KOPT-K1 (cell line): ENCODE measurements at regions not wholly inside any gene's neighbourhood (a gene's known extent, or its start where the extent isn't known, plus 50 kb on each side); places are given as distances from the start of the nearest gene placed in this dataset.

ENCODE experiments used
- H3K27ac ChIP-seq: fragments of 200-600 bp; sonication (generic); 2 replicates; pipeline ENCODE4 v1.5.1; 2016; ENCODE audit warnings: antibody characterized with exemption, mild to moderate bottlenecking, low read depth, low read length; ENCODE audit not compliant: poor library complexity, severe bottlenecking
- H3K36me3 ChIP-seq: fragments of 200-600 bp; sonication (generic); 2 replicates; pipeline ENCODE4 v1.5.1; 2017; ENCODE audit warnings: antibody characterized with exemption, mild to moderate bottlenecking, low read length, moderate library complexity; ENCODE audit not compliant: insufficient read depth
- H3K9me3 ChIP-seq: fragments of 200-600 bp; sonication (generic); 2 replicates; pipeline ENCODE4 v1.5.1; 2017; ENCODE audit warnings: antibody characterized with exemption, low read length, mild to moderate bottlenecking; ENCODE audit not compliant: insufficient read depth, poor library complexity, severe bottlenecking

DNA sequence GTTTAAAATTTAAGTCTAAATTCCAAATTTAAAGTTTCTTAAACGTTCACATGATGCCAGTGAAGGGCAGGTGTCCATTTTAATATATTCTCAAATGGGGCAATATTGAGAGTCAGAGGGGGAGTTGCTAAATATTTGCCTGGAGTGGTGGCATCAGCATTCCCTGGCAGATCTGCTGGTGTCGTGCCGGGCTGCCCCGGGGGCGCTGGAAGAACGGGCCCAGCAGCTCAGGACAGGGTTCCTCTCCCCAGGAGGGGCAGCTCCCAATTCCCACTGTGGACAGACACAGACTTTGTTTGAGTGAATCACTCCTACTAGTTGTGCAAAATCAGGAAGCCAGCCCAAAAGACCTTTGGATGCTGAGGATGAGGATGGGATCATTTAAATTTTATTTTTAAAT lies 468.7 kb upstream of the B3GAT1 start:
- Histone ChIP-seq H3K36me3 (no peaks in the 10 kb centered on the region), H3K27ac (no peak overlapping the region), H3K9me3 (no peaks in the 10 kb centered on the region)

DNA sequence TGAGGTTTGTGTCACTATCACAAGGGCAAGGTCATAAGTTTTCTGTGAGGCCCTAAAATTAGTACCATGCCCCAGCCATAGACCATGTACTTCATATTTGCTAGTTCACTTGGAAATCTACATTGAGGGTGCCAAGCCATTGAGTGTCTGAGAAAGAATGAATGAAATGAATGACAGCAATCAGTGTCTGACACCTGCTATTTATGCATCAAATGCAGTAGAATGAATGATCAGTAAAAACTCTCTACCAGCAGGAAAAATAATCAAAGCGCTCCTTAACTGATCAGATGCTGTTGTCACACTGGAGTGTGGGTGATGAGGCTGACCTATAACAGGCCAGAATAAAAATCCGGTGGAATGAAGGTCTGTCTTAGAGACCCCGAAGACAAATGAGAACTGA lies 467.9 kb upstream of the B3GAT1 start:
- H3K27ac ChIP-seq: no peak overlapping the region
- H3K36me3 ChIP-seq: no peaks in the 10 kb centered on the region
- H3K9me3 ChIP-seq: no peaks in the 10 kb centered on the region

DNA sequence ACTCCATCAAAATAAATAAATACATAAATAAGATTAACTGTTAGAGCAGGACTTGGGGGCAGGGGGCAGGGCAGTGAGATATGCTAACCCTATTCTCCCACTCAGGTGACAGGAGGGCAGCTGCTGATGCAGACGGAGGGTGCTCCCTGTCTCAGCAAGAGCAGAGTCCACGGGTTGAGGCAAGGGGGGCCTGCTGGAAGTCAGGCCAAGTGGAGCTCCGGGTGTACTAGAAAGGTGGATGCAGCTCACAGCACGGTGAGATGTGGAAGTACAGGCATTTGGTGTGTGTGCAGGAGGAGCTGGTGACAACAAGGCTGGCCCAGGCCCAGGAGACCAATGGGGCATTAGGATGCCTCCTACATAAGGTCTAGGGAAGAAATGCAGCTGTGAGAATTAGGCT lies 467.3 kb upstream of the B3GAT1 start:
- Histone ChIP-seq H3K36me3 (no peaks in the 10 kb centered on the region), H3K9me3 (no peaks in the 10 kb centered on the region), H3K27ac (no peak overlapping the region)

DNA sequence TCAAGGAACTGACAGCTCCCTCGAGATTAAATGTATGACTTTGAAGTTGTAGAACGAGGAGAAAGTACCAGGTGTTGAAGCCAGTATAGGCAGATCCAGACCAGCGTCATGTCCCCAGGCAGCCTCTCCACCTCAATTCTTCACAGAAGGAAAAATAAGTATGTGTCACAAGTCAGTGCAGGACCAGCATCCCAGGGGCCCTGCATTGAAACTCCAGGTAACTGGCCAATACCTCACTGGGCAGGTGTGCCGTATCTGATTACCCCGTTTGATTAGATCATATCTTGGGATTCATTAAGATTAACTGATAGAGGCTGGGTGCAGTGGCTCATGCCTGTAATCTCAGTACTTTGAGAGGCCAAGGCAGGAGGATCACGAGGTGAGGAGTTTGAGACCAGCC lies 466.7 kb upstream of the B3GAT1 start:
- H3K27ac ChIP-seq: no peak overlapping the region
- no peaks in the 10 kb centered on the region for H3K36me3 ChIP-seq
- H3K9me3 ChIP-seq: no peaks in the 10 kb centered on the region

DNA sequence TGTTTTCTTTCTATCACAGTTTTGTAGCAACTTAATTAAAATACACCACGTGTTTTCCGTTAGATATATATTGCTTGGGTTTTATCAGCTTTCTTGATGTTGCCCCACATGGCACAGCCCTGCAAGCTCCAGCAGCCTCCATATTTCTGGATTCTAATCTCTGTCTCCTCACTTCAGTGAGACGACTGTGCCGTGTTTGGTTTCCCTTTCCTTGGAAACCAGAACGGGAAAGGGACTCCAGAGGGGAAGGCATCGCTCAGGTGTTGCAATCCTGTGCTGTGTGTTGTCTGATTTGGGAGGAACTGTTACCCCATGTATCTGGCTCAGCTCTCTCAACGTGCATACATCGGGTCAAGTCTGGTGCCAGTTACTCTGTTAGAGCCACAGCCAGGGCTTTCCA lies 464.2 kb upstream of the B3GAT1 start:
- Histone ChIP-seq H3K27ac (no peak overlapping the region), H3K9me3 (no peaks in the 10 kb centered on the region), H3K36me3 (no peaks in the 10 kb centered on the region)

DNA sequence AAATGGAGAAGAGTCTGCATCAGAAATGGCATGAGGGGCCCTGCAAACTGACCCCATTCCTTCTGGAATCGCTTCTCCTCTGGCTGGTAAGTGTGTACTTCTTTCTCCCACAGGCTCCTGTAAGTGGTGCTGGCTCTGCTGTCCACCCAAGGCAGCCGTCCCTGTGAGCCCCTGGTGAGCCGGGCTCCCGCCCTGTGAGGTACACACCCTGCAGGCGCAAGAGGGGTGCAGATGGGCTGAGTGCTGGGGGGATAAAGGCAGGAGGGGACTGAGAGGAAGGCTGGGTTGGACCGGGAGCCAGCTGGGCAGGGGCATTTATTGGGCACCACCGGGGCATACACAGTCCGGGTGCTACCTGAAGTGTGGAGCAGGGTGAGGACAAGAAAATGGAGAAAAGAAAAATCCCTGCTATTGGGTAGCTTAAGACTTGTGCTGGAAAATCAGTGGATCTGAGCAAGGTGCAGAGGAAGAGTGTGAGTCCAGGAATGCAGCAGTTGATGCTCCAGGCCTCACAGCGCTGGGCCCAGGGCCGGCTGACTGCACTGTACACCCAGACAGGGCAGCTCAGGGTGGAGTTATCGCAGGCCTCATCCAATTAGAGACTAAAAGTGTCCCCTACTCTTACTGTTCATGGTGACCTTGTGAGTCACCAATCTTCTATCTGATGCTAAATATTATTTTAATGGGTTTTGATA lies 455.1 kb upstream of the B3GAT1 start:
- H3K36me3 ChIP-seq: no peaks in the 10 kb centered on the region
- H3K9me3 ChIP-seq: no peaks in the 10 kb centered on the region
- no peak overlapping the region for H3K27ac ChIP-seq

DNA sequence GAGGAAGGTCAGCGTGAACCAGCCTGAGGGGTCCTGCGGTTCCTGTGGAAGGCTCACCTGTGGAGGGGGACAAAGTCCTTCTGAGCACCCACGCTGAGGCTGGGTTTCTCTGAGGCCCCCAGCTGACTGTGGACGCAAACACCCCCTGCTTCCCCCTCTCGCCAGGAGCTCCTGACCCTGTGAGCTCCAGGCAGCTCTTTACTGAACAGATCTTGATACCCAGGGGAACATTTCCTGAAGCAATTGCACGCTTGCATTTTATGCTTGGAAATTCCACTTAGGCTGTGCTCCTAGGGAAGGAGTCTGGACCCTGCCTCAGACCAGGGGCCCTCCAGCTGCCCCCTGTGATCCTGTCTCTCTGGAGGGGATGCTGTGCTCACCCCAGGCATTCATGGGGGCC lies 454.2 kb upstream of the B3GAT1 start:
- H3K36me3 ChIP-seq: no peaks in the 10 kb centered on the region
- no peak overlapping the region for H3K27ac ChIP-seq
- no peaks in the 10 kb centered on the region for H3K9me3 ChIP-seq

DNA sequence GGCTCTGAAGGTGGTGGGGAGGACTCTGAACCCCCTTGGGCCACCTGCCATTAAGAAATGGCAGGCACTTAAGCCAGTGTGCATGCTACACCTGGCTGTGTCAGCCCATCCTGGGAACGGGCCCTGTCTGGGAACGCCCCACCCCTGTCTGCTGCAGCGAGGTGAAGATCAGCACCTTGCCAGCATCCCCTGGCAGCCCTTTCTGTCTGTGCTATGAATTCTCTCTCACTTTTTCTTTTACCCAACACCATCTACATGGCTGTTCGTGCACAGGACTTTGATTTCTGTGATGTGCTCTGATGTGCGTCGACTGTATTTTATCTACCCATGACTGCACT lies 452.9 kb upstream of the B3GAT1 start:
- Histone ChIP-seq H3K27ac (no peak overlapping the region), H3K9me3 (no peaks in the 10 kb centered on the region), H3K36me3 (no peaks in the 10 kb centered on the region)

DNA sequence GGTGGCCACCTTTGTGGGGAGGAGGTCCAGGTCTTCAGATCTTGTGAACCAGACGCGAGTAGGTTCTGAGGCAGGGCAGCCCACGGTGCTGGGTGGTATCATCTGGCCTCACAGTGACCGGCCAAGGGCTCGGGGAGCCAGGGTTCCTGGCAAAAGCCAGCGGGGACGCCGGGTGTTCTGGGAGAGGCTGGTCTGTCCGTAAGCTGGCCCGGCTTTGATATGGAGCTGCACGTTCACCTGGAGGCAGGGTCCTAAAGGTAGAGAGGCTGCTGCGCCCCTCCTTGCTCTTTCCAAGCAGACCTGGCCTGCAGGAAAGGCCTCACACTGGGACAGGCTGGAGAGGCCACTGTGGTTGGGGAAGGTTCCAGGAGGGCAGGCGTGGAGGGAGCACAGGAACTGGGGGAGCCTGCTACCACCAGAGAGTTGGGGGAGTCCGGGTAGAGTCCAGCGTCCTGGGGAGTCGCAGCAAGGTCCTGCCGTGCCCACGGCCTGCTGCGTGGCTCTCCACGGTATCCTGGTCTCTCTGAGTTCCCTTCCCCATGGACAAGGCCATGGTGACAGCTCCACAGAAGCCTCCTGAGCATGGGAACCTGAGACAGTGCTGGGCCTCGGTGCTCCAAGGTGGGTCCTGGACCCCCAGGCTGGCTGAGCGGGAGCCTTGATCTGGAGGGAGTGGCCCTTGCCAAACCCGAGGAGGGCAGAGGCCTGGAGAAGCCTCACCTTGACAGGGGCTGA lies 452.4 kb upstream of the B3GAT1 start:
- Histone ChIP-seq H3K36me3 (no peaks in the 10 kb centered on the region), H3K27ac (no peak overlapping the region), H3K9me3 (no peaks in the 10 kb centered on the region)

DNA sequence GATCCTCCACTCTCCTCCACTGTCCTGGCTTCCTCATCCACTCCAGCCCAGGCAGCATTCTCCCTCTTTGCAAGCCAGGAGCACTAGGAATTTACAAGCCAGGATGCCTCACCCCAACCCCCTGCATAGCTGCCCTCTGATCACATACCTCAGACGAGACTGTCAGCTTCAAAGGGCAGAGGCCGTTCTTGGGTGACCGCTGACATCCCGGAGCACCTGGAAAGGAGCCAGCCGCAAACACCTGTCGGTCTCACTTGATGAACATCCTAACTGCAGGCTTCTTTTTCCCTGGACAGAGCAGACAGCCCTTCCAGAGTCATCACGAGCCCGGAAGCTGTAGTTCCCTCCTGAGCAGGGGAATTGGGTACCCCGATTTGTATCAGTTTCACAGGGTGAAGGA lies 451.3 kb upstream of the B3GAT1 start:
- Histone ChIP-seq H3K36me3 (no peaks in the 10 kb centered on the region), H3K9me3 (no peaks in the 10 kb centered on the region), H3K27ac (no peak overlapping the region)

DNA sequence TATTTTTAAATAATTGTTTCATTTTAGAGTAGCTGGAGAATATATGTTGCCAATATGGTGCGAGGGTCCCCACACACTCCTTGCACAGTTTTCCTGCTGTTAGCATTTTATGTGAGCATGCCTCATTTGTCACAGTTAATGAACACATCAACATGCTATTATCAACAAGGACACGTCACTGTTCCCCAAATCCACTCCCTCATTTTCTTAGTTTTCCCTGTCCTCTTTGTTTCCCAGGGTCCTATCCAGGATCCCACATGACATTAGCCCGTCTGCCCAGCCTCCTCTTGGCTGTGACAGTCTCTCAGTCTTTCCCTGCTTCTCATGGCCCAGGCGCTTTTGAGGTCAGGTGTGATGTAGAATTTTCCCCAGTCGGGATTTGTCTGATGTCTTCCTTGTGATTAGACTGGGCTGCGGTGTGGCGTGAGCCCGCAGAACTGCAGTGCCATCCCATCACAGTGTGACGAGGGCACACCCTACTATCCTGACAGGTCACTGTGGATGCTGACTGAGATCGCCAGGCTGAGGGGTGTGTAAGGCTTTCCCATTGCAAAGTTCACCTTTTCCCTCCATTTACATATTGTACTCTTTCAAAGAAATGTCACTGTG lies 450.6 kb upstream of the B3GAT1 start:
- Histone ChIP-seq H3K27ac (no peak overlapping the region), H3K9me3 (no peaks in the 10 kb centered on the region), H3K36me3 (no peaks in the 10 kb centered on the region)

DNA sequence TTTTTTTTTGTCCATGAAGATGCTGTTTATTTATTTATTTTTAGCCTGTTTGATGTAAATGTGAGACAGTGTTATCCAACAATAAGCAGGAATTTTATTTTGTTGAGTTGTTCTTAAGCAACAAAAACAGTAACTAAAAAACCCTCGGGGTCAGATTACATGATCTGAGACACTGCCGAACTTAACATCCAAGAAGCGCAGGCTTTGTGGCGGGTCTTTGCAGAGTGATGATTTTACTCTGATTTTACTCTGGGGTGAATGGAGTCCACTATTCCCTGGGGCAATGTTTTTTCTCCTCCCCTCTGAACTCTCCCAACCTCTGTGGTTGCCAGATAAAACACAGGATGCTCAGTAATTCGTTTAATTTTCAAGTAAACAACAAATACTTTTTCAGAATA lies 450.1 kb upstream of the B3GAT1 start:
- H3K9me3 ChIP-seq: no peaks in the 10 kb centered on the region

DNA sequence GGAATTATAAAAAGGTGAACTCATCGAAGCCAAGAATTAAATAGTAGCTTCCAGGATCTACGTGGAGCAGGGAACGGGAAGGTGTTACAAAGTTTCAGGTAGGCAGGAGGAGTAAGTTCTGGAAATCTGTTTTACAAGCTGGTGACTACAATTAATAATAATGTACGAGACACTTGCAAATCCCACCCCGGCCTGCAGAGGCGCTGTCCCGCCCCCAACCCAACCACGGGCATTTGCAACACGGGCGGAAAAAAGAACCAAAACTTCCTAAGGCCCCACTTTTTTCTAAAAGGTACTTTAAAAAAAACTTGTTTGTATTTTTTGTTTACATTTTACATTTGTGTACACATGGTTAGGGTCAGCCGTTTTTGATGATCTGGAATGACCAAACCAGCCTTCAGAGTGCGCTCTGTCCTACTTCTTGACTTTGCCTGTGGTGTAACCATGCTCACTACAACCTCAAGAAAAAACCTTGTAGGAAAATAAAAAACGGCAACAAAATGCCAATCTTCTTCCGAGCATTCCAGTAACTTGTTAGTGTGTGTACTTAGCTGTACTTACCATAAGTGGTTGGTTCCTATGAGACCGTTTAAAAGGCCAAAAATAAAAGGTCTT lies 449.6 kb upstream of the B3GAT1 start:
- H3K9me3 ChIP-seq: no peaks in the 10 kb centered on the region
- no peak overlapping the region for H3K27ac ChIP-seq
- H3K36me3 ChIP-seq: no peaks in the 10 kb centered on the region

More for the DNA sequence above, 450.1 kb upstream of the B3GAT1 start:
- Histone ChIP-seq H3K27ac (no peak overlapping the region), H3K36me3 (no peaks in the 10 kb centered on the region)

DNA sequence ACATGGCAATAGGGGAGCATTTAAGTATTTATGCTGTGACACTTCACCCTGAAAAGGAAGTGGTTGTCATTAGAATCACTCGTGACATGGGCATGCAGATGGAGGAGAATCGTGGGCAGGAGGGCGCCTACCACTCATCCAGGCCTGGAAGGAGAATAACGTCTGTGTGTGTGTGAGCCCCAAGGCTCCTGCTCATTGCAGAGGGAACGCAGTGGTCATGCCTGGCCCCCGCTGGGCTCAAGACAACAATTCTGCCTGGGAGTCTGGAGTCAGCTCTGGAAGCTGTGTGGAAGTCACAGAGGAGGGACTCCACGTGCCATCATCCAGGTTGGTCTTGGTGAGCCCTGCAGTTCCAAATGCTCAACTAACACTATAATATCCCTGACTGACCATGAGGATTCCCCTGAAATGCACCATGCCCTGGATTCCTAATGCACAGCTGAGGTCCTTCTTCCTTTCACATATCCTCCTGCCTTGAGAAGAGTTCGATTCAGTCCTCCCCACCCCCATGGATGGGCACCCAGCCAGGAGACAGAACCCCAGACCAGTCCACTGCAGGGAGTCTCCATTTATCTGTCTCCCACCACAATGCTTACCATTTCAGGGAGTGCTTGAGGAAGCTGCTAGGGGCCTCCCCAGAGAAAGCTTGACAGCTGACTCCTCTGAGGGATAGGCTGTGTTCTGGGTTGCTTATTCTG lies 446.9 kb upstream of the B3GAT1 start:
- H3K27ac ChIP-seq: no peak overlapping the region
- no peaks in the 10 kb centered on the region for H3K36me3 ChIP-seq
- H3K9me3 ChIP-seq: no peaks in the 10 kb centered on the region

DNA sequence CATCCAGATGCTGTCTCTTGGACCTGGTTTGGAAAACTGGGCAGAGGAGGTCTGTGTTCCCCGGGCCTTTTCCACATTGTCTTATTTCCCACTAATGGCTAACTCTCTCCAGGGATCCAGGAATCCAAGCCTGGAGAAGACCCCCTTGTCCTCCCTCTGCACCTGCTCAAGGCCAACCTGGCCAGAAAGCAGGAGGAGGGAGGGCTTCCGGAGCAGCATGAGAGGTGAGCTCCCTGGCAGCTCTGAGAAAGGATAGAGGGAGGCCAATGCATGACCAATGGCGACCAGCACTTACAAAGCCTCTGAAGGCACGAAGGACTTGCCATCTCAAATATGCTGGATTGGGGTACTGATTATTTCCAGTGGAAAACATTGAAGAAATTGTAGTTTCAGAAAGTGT lies 445.0 kb upstream of the B3GAT1 start:
- Histone ChIP-seq H3K9me3 (no peaks in the 10 kb centered on the region), H3K36me3 (no peaks in the 10 kb centered on the region), H3K27ac (no peak overlapping the region)
